Memory B cell (primary cell): ENCODE measurements at regions not wholly inside any gene's neighbourhood (a gene's known extent, or its start where the extent isn't known, plus 50 kb on each side); places are given as distances from the start of the nearest gene placed in this dataset.

Experiments
- ATAC-seq: fragments of 150-1000 bp; cut with Tn5 transposase; 2 replicates; pipeline ENCODE4 v1.10.0; 2021; ENCODE audit warnings: low read depth, mild to moderate bottlenecking, moderate library complexity
- DNase-seq, 2 donors: peaks; one replicate each; pipeline ENCODE4 v3.0.0; 2022; ENCODE audit warnings: low spot score in 2 of 2
- H3K27ac Mint-ChIP-seq: one replicate; pipeline ENCODE4 v1.8.0; 2022; ENCODE audit warnings: mild to moderate bottlenecking, moderate library complexity, mixed read lengths
- H3K27me3 Mint-ChIP-seq: one replicate; pipeline ENCODE4 v1.8.0; 2022; ENCODE audit warnings: mixed read lengths
- H3K36me3 Mint-ChIP-seq: one replicate; pipeline ENCODE4 v1.8.0; 2022; ENCODE audit warnings: mild to moderate bottlenecking, mixed read lengths
- H3K4me1 Mint-ChIP-seq: one replicate; pipeline ENCODE4 v1.8.0; 2022; ENCODE audit warnings: mixed read lengths
- H3K4me3 Mint-ChIP-seq: one replicate; pipeline ENCODE4 v1.8.0; 2022; ENCODE audit warnings: mild to moderate bottlenecking, moderate library complexity, mixed read lengths
- H3K9me3 Mint-ChIP-seq: one replicate; pipeline ENCODE4 v1.8.0; 2022; ENCODE audit warnings: mixed read lengths

GRCh38 chr14:58718226-58719205, 80.8 kb downstream of the DACT1 start:
- H3K4me1 Mint-ChIP-seq: peaks cover 3% of the 10 kb centered on the region
- ATAC-seq (no peak), DNase-seq (no peak)
- peaks cover 10% of the 10 kb centered on the region for H3K27me3 Mint-ChIP-seq
- no peak overlapping the region for H3K4me3 Mint-ChIP-seq
- no peaks in the 10 kb centered on the region for H3K9me3 Mint-ChIP-seq
- H3K36me3 Mint-ChIP-seq: no peaks in the 10 kb centered on the region
- H3K27ac Mint-ChIP-seq: no peak overlapping the region

GRCh38 chr14:58721723-58722122, 84.0 kb downstream of the DACT1 start:
- H3K9me3 Mint-ChIP-seq: no peaks in the 10 kb centered on the region
- H3K4me1 Mint-ChIP-seq: no peaks in the 10 kb centered on the region
- no peaks in the 10 kb centered on the region for H3K36me3 Mint-ChIP-seq
- no peak overlapping the region for H3K4me3 Mint-ChIP-seq
- peaks cover 8% of the 10 kb centered on the region for H3K27me3 Mint-ChIP-seq
- no peak overlapping the region for H3K27ac Mint-ChIP-seq
- DNase-seq: no peak
- ATAC-seq: no peak

DNA sequence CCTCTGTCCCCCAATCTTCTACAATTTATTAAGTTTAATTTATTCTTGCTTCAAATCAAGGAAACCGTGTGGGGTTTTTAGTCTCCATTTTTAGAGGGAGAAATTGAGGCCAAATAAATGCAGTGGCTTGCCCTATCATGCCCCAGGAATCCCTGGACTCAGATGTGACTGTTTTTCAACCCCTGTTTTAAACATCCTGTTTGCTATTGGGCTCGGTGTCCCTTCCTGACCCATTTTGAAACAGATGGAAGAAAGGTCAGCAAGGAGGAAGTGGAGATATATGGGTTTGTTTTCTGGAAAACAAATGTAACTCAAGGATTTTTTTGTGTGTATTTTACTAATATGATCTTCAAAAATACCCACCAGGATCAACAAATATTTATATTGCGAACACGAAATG, 84.7 kb downstream of the DACT1 start:
- H3K4me3 Mint-ChIP-seq: no peak overlapping the region
- ATAC-seq (no peak), DNase-seq (no peak)
- H3K27me3 Mint-ChIP-seq: peaks cover 7% of the 10 kb centered on the region
- H3K27ac Mint-ChIP-seq: no peak overlapping the region
- no peaks in the 10 kb centered on the region for H3K4me1 Mint-ChIP-seq
- H3K9me3 Mint-ChIP-seq: no peaks in the 10 kb centered on the region
- no peaks in the 10 kb centered on the region for H3K36me3 Mint-ChIP-seq

- Mint-ChIP-seq H3K27ac (no peak overlapping the region), H3K36me3 (no peaks in the 10 kb centered on the region), H3K27me3 (peaks cover 3% of the 10 kb centered on the region), H3K9me3 (no peaks in the 10 kb centered on the region), H3K4me3 (no peak overlapping the region), H3K4me1 (no peaks in the 10 kb centered on the region)
- DNase-seq: no peak
- no peak for ATAC-seq
Measured at GRCh38 chr14:58724206-58724605, 86.4 kb downstream of the DACT1 start.

GRCh38 chr14:58724702-58725101, 86.9 kb downstream of the DACT1 start:
- Mint-ChIP-seq H3K4me1 (no peaks in the 10 kb centered on the region), H3K9me3 (no peaks in the 10 kb centered on the region), H3K27ac (no peak overlapping the region), H3K4me3 (no peak overlapping the region), H3K27me3 (peaks cover 3% of the 10 kb centered on the region), H3K36me3 (no peaks in the 10 kb centered on the region)
- ATAC-seq (no peak), DNase-seq (no peak)

- H3K36me3 Mint-ChIP-seq: no peaks in the 10 kb centered on the region
- no peak overlapping the region for H3K4me3 Mint-ChIP-seq
- DNase-seq: no peak
- H3K4me1 Mint-ChIP-seq: no peaks in the 10 kb centered on the region
- no peaks in the 10 kb centered on the region for H3K9me3 Mint-ChIP-seq
- ATAC-seq: no peak
- H3K27ac Mint-ChIP-seq: no peak overlapping the region
- peaks cover 3% of the 10 kb centered on the region for H3K27me3 Mint-ChIP-seq
Measured at GRCh38 chr14:58725226-58725625, 87.5 kb downstream of the DACT1 start.

DNA sequence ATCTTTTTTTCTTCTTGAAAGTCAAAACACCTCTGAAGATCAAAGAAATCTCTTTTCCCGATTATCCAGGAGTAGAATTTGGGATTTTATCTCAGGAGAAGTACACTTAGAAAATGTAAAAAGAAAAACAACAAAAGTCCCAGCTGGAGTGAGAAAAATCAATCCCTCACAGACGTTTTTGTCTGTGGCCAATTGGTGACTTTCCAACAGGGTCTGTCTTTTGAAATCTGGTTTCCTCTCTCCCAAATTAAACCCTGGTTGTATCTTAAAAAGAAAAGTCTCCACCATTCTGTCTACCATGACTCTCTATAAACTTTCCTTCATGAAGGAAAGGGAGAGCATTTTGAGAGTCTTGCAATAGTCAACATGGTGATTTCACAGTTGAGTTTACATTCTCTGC, 88.1 kb downstream of the DACT1 start:
- no peak overlapping the region for H3K4me3 Mint-ChIP-seq
- no peaks in the 10 kb centered on the region for H3K9me3 Mint-ChIP-seq
- H3K27me3 Mint-ChIP-seq: peaks cover 6% of the 10 kb centered on the region
- H3K4me1 Mint-ChIP-seq: no peaks in the 10 kb centered on the region
- DNase-seq (no peak), ATAC-seq (no peak)
- no peak overlapping the region for H3K27ac Mint-ChIP-seq
- H3K36me3 Mint-ChIP-seq: no peaks in the 10 kb centered on the region

- DNase-seq: no peak
- H3K4me3 Mint-ChIP-seq: no peak overlapping the region
- H3K27ac Mint-ChIP-seq: no peak overlapping the region
- H3K4me1 Mint-ChIP-seq: no peaks in the 10 kb centered on the region
- no peak for ATAC-seq
- H3K27me3 Mint-ChIP-seq: peaks cover 8% of the 10 kb centered on the region
- no peaks in the 10 kb centered on the region for H3K9me3 Mint-ChIP-seq
- no peaks in the 10 kb centered on the region for H3K36me3 Mint-ChIP-seq
Measured at GRCh38 chr14:58730792-58731464, 93.2 kb downstream of the DACT1 start.

DNA sequence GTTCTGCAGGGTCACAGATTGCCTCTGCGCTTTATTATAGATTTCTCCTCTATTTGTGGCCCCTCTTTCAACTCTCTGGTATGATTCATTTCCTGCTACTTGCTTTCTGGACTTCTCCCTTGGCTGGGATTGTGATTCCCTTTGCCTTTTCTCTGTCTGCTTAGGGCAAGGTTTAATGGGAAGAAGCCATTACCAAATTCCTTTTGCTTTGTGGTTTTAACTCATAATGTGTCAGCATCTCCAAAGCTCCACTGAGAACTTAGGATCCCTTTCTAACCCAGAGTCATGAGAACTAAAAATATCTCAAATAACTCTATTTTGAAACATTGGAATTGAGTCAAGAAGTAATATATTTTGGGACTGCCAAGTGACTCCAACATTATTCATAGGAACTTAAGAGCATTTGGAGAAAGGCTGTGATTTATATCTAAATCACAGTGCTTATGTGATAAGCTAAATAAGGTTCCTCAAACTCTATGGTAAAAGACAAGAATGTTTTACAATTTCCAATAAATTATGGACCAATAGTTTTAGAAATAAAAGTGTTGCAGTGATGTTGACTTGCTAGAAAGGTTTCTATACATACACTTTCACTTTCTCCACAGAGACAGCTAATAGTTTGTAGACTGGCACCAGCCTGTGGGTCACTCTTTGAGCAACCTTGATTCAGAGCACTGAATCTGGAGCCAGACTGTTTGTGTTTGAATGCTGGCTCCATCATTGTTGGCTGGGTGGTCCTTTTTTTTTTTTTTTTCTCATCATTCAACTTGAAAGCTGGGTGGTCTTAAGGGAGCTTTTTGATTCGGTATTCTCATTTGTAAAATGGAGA, 93.9 kb downstream of the DACT1 start:
- Mint-ChIP-seq H3K27ac (no peak overlapping the region), H3K27me3 (peaks cover 10% of the 10 kb centered on the region), H3K36me3 (no peaks in the 10 kb centered on the region), H3K4me1 (no peaks in the 10 kb centered on the region), H3K4me3 (no peak overlapping the region), H3K9me3 (peaks cover 1% of the 10 kb centered on the region)
- no peak for ATAC-seq
- no peak for DNase-seq

DNA sequence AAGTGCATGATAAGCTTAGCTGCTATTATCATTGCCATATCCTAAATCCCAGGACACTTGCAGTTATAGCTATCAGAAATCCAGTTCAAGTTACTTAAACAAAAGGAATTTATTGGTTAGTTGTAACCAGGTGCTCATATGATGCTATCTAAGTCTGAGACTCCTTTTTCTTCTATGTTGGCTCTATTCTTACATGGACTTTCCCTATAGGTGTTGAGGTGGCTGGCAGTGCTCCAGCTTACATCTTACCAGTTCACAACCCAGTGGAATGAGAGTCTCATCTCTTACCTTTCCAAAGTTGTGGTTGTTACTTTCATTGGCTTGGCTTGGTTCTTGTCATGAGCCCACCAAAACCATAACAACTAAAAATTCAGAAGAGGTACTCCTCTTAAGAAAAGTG, 94.6 kb downstream of the DACT1 start:
- DNase-seq: no peak
- Mint-ChIP-seq H3K9me3 (peaks cover 2% of the 10 kb centered on the region), H3K27ac (no peak overlapping the region), H3K4me3 (no peak overlapping the region), H3K4me1 (no peaks in the 10 kb centered on the region), H3K36me3 (no peaks in the 10 kb centered on the region), H3K27me3 (peaks cover 11% of the 10 kb centered on the region)
- ATAC-seq: no peak

- Mint-ChIP-seq H3K36me3 (no peaks in the 10 kb centered on the region), H3K9me3 (peaks cover 2% of the 10 kb centered on the region), H3K4me1 (no peaks in the 10 kb centered on the region), H3K4me3 (no peak overlapping the region), H3K27me3 (peaks cover 13% of the 10 kb centered on the region), H3K27ac (no peak overlapping the region)
- no peak for ATAC-seq
- no peak for DNase-seq
Measured at GRCh38 chr14:58733451-58734208, 95.9 kb downstream of the DACT1 start.

- no peak for ATAC-seq
- peaks cover 2% of the 10 kb centered on the region for H3K9me3 Mint-ChIP-seq
- H3K27me3 Mint-ChIP-seq: peaks cover 8% of the 10 kb centered on the region
Measured at GRCh38 chr14:58735596-58735995, 97.8 kb downstream of the DACT1 start.

GRCh38 chr14:58736606-58737005, 98.8 kb downstream of the DACT1 start:
- DNase-seq: no peak

More at GRCh38 chr14:58735596-58735995, 97.8 kb downstream of the DACT1 start:
- H3K36me3 Mint-ChIP-seq: no peaks in the 10 kb centered on the region
- no peak for DNase-seq
- H3K27ac Mint-ChIP-seq: no peak overlapping the region
- no peak overlapping the region for H3K4me3 Mint-ChIP-seq
- no peaks in the 10 kb centered on the region for H3K4me1 Mint-ChIP-seq

More at GRCh38 chr14:58736606-58737005, 98.8 kb downstream of the DACT1 start:
- H3K27ac Mint-ChIP-seq: no peak overlapping the region
- H3K27me3 Mint-ChIP-seq: peaks cover 8% of the 10 kb centered on the region
- ATAC-seq: no peak
- H3K4me1 Mint-ChIP-seq: no peaks in the 10 kb centered on the region
- no peaks in the 10 kb centered on the region for H3K36me3 Mint-ChIP-seq
- H3K4me3 Mint-ChIP-seq: no peak overlapping the region
- H3K9me3 Mint-ChIP-seq: peaks cover 2% of the 10 kb centered on the region
